ENCODE measurements at regions not wholly inside any gene's neighbourhood (a gene's known extent, or its start where the extent isn't known, plus 50 kb on each side); places are given as distances from the start of the nearest gene placed in this dataset.

GRCh38 chr2:226267516-226268289, 531.9 kb downstream of the IRS1 start (continued):
- TF ChIP-seq HOXA7 (CRISPR knock-in tag; IDR thresholded peaks at IDR 0.05), result no peak

GRCh38 chr2:226256709-226257376, 542.8 kb downstream of the IRS1 start:
- Histone ChIP-seq H3K79me2 (ENCODE audit: insufficient read depth, low read length) (no peaks in the 10 kb centered on the region), H3K27me3 (ENCODE audit: control insufficient read depth in 1 of 2, insufficient read depth in 2 of 2, low read length in 2 of 2) (no peaks in the 10 kb centered on the region), H3K4me1 (ENCODE audit: insufficient read depth, low read length) (no peaks in the 10 kb centered on the region), H3K9ac (ENCODE audit: insufficient read depth, low read depth, low read length) (no peak overlapping the region), H2AFZ (ENCODE audit: low read length) (no peak overlapping the region), H3K36me3 (replicated peaks in 1 of 2; ENCODE audit: control insufficient read depth in 1 of 2, insufficient read depth in 2 of 2, low read length in 2 of 2) (no peaks in the 10 kb centered on the region), H3K27ac (ENCODE audit: extremely low read length, insufficient read depth, low read length) (no peak overlapping the region), H4K20me1 (ENCODE audit: insufficient read depth, low read length) (no peaks in the 10 kb centered on the region), H3K4me2 (ENCODE audit: low read depth, low read length) (no peak overlapping the region), H3K9me3 (ENCODE audit: low read length) (no peaks in the 10 kb centered on the region), H3K4me3 (replicated peaks in 1 of 3; ENCODE audit: insufficient read depth in 1 of 3, low read depth in 2 of 3, low read length in 3 of 3) (no peak overlapping the region)
- no peak for FAIRE-seq
- ChIA-PET CTCF (ENCODE audit: low intra/inter-chr PET ratio, low total read pairs) (no interaction called here), POLR2A (no interaction called here)
- WGBS (ENCODE audit: low lambda C conversion rate), result 33% methylated on average over 4 of the region's 4 CpGs
- DNase-seq (ENCODE audit: low spot score), result no peak
- intact Hi-C loops (cut with micrococcal nuclease; ENCODE audit: unreplicated experiment) (no loop called here), in situ Hi-C loops (cut with HindIII; ENCODE audit: extremely low pct_ligation_motif_present, low pct_unique_long_range_greater_than_20kb) (no loop called here)
- ATAC-seq, result no peak
- BruUV-seq (replicated peaks), result no TSS peak
- no peak for TF ChIP-seq NR2F1 (CRISPR knock-in tag; IDR thresholded peaks at IDR 0.05)
- TF ChIP-seq GABPA (IDR thresholded peaks at IDR 0.05; ENCODE audit: low read depth, low read length), result no peak
- TF ChIP-seq GABPA (CRISPR knock-in tag; IDR thresholded peaks at IDR 0.05; ENCODE audit: low read depth), result no peak
- TF ChIP-seq ATAD3A (CRISPR knock-in tag; IDR thresholded peaks at IDR 0.05), result no peak
- TF ChIP-seq NRL (CRISPR knock-in tag; IDR thresholded peaks at IDR 0.05; ENCODE audit: borderline replicate concordance), result no peak
- TF ChIP-seq, protein P1, sequence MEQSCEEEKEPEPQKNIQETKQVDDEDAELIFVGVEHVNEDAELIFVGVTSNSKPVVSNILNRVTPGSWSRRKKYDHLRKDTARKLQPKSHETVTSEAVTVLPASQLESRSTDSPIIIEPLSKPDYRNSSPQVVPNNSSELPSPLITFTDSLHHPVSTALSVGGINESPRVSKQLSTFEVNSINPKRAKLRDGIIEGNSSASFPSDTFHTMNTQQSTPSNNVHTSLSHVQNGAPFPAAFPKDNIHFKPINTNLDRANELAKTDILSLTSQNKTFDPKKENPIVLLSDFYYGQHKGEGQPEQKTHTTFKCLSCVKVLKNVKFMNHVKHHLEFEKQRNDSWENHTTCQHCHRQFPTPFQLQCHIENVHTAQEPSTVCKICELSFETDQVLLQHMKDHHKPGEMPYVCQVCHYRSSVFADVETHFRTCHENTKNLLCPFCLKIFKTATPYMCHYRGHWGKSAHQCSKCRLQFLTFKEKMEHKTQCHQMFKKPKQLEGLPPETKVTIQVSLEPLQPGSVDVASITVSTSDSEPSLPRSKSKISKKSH (CRISPR knock-in tag; IDR thresholded peaks at IDR 0.05; ENCODE audit: borderline replicate concordance), result no peak
- no peak for TF ChIP-seq PREB (CRISPR knock-in tag; IDR thresholded peaks at IDR 0.05)
- TF ChIP-seq, protein P2, sequence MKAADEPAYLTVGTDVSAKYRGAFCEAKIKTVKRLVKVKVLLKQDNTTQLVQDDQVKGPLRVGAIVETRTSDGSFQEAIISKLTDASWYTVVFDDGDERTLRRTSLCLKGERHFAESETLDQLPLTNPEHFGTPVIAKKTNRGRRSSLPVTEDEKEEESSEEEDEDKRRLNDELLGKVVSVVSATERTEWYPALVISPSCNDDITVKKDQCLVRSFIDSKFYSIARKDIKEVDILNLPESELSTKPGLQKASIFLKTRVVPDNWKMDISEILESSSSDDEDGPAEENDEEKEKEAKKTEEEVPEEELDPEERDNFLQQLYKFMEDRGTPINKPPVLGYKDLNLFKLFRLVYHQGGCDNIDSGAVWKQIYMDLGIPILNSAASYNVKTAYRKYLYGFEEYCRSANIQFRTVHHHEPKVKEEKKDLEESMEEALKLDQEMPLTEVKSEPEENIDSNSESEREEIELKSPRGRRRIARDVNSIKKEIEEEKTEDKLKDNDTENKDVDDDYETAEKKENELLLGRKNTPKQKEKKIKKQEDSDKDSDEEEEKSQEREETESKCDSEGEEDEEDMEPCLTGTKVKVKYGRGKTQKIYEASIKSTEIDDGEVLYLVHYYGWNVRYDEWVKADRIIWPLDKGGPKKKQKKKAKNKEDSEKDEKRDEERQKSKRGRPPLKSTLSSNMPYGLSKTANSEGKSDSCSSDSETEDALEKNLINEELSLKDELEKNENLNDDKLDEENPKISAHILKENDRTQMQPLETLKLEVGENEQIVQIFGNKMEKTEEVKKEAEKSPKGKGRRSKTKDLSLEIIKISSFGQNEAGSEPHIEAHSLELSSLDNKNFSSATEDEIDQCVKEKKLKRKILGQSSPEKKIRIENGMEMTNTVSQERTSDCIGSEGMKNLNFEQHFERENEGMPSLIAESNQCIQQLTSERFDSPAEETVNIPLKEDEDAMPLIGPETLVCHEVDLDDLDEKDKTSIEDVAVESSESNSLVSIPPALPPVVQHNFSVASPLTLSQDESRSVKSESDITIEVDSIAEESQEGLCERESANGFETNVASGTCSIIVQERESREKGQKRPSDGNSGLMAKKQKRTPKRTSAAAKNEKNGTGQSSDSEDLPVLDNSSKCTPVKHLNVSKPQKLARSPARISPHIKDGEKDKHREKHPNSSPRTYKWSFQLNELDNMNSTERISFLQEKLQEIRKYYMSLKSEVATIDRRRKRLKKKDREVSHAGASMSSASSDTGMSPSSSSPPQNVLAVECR (CRISPR knock-in tag; IDR thresholded peaks at IDR 0.05; ENCODE audit: borderline replicate concordance), result no peak
- TF ChIP-seq ZSCAN12 (CRISPR knock-in tag; IDR thresholded peaks at IDR 0.05), result no peak
- no peak for TF ChIP-seq HNF4G (IDR thresholded peaks at IDR 0.05; ENCODE audit: borderline replicate concordance, low read depth, low read length)
- no peak for TF ChIP-seq HNF4G (CRISPR knock-in tag; IDR thresholded peaks at IDR 0.05; ENCODE audit: borderline replicate concordance, low read depth)
- TF ChIP-seq, protein P3, sequence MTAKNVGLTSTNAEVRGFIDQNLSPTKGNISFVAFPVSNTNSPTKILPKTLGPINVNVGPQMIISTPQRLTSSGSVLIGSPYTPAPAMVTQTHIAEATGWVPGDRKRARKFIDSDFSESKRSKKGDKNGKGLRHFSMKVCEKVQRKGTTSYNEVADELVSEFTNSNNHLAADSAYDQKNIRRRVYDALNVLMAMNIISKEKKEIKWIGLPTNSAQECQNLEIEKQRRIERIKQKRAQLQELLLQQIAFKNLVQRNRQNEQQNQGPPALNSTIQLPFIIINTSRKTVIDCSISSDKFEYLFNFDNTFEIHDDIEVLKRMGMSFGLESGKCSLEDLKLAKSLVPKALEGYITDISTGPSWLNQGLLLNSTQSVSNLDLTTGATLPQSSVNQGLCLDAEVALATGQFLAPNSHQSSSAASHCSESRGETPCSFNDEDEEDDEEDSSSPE (CRISPR knock-in tag; IDR thresholded peaks at IDR 0.05), result no peak
